SH-SY5Y (cell line): ENCODE measurements at regions not wholly inside any gene's neighbourhood (a gene's known extent, or its start where the extent isn't known, plus 50 kb on each side); places are given as distances from the start of the nearest gene placed in this dataset.

ENCODE experiments used
- GATA2 ChIP-seq: IDR thresholded peaks from 2 replicates; pipeline ENCODE4 v1.6.1; 2011; ENCODE audit warnings: mild to moderate bottlenecking, low read depth, low read length
- GATA3 ChIP-seq: IDR thresholded peaks from 2 replicates; pipeline ENCODE4 v1.6.1; 2011; ENCODE audit warnings: low read depth, mild to moderate bottlenecking, low read length, moderate library complexity

DNA sequence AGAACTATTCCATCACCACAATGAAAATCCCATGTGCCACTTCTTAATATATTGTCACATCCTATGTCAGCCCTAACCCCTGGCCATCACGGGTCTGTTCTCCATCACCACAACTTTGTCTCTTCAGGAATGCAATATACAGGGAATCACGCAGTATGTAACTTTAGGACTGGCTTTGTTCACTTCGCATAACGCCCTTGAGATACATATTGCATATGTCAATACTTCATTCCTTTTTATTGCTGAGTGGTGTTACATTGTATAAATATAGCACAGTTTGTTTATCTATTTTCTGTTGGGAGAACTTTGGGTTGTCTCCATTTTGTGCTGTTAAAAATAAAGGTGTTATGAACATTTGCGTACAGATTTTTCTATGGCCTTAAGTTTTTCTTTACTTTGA, 195.4 kb upstream of the ZMIZ1 start:
- no peak for TF ChIP-seq GATA2
- no peak for TF ChIP-seq GATA3
